Stimulated activated CD8-positive, alpha-beta memory T cell treated with anti-CD3 and anti-CD28 coated beads, Interleukin-4, amount 100 ng/mL, for 4 hours (primary cell): ENCODE measurements at regions not wholly inside any gene's neighbourhood (a gene's known extent, or its start where the extent isn't known, plus 50 kb on each side); places are given as distances from the start of the nearest gene placed in this dataset.
"Not testable (repeated sequence)": the region's sequence is repeated elsewhere in the genome, so short reads cannot be mapped to it uniquely, and the experiment has no call there.

Experiments used
- DNase-seq, 2 donors: peaks; one replicate each; pipeline ENCODE4 v3.0.0-alpha.2; 2020; ENCODE audit warnings: low read depth in 2 of 2, low spot score in 1 of 2

- DNase-seq = no peak
Observed at GRCh38 chr14:38047195-38047902, 160.4 kb upstream of the SSTR1 start.

- DNase-seq = no peak
Observed at GRCh38 chr14:38053666-38054065, 154.0 kb upstream of the SSTR1 start.

- no peak for DNase-seq
Observed at GRCh38 chr14:38056270-38056669, 151.4 kb upstream of the SSTR1 start.

- DNase-seq = not testable (repeated sequence)
Observed at GRCh38 chr14:38062223-38062622, 145.5 kb upstream of the SSTR1 start.

- no peak for DNase-seq
Observed at GRCh38 chr14:38063711-38064320, 143.9 kb upstream of the SSTR1 start.

- peak; percentile 19 to 40 for DNase-seq
Observed at GRCh38 chr14:38065106-38065762, 142.5 kb upstream of the SSTR1 start.

- DNase-seq = no peak
Observed at GRCh38 chr14:38070061-38070588, 137.6 kb upstream of the SSTR1 start.

GRCh38 chr14:38073641-38074040, 134.1 kb upstream of the SSTR1 start:
- no peak for DNase-seq

- DNase-seq = no peak
Observed at GRCh38 chr14:38074081-38074480, 133.6 kb upstream of the SSTR1 start.

GRCh38 chr14:38074754-38075153, 132.9 kb upstream of the SSTR1 start:
- DNase-seq = no peak

GRCh38 chr14:38078393-38078792, 129.3 kb upstream of the SSTR1 start:
- no peak for DNase-seq

- DNase-seq = no peak
Observed at GRCh38 chr14:38079268-38079667, 128.4 kb upstream of the SSTR1 start.

GRCh38 chr14:38079886-38080285, 127.8 kb upstream of the SSTR1 start:
- no peak for DNase-seq

GRCh38 chr14:38080696-38081095, 127.0 kb upstream of the SSTR1 start:
- DNase-seq = no peak

GRCh38 chr14:38083039-38083438, 124.7 kb upstream of the SSTR1 start:
- DNase-seq = no peak

- DNase-seq = no peak
Observed at GRCh38 chr14:38089123-38089522, 118.6 kb upstream of the SSTR1 start.

GRCh38 chr14:38090506-38090905, 117.2 kb upstream of the SSTR1 start:
- DNase-seq = no peak

GRCh38 chr14:38098074-38098836, 109.4 kb upstream of the SSTR1 start:
- no peak for DNase-seq

GRCh38 chr14:38101679-38102078, 106.0 kb upstream of the SSTR1 start:
- DNase-seq = no peak

GRCh38 chr14:38103542-38104225, 104.0 kb upstream of the SSTR1 start:
- no peak for DNase-seq
